ENCODE measurements at regions not wholly inside any gene's neighbourhood (a gene's known extent, or its start where the extent isn't known, plus 50 kb on each side); places are given as distances from the start of the nearest gene placed in this dataset.

DNA sequence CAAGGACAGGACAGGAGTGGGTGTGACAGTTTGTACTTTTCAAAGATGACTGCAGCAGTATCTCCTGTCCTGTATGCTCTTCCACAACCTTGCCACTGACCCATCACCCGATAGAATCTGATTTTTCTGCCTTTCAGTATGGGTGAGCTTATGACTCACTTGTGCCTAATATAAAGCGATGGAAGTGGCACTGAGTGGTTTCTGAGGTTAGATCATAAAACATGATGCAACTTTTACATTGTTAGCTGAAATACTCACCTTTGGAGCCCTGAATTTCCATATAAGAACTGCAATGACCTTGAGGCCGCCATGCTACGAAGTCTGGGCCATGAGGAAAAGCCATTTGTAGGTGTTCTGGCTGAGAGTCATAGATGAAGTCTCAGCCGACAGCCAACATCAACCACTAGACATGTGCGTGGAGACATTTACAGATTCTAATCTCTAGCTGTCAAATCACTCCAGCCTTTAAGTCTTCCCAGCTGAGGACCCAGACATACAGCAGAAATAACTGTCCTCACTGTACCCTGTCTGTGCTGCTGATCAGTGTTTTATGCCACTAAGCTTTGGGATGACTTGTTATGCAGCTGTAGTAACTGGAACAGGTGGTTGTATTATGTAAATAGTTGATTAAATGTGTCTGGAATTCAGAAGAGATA, 105.9 kb upstream of the ARHGAP20 start:
- no peak overlapping the region for H3K27ac ChIP-seq
- TF ChIP-seq, protein P1, sequence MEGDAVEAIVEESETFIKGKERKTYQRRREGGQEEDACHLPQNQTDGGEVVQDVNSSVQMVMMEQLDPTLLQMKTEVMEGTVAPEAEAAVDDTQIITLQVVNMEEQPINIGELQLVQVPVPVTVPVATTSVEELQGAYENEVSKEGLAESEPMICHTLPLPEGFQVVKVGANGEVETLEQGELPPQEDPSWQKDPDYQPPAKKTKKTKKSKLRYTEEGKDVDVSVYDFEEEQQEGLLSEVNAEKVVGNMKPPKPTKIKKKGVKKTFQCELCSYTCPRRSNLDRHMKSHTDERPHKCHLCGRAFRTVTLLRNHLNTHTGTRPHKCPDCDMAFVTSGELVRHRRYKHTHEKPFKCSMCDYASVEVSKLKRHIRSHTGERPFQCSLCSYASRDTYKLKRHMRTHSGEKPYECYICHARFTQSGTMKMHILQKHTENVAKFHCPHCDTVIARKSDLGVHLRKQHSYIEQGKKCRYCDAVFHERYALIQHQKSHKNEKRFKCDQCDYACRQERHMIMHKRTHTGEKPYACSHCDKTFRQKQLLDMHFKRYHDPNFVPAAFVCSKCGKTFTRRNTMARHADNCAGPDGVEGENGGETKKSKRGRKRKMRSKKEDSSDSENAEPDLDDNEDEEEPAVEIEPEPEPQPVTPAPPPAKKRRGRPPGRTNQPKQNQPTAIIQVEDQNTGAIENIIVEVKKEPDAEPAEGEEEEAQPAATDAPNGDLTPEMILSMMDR (IDR thresholded peaks at IDR 0.05), result no peak
- TF ChIP-seq POLR2A (IDR thresholded peaks at IDR 0.05), result no peak

DNA sequence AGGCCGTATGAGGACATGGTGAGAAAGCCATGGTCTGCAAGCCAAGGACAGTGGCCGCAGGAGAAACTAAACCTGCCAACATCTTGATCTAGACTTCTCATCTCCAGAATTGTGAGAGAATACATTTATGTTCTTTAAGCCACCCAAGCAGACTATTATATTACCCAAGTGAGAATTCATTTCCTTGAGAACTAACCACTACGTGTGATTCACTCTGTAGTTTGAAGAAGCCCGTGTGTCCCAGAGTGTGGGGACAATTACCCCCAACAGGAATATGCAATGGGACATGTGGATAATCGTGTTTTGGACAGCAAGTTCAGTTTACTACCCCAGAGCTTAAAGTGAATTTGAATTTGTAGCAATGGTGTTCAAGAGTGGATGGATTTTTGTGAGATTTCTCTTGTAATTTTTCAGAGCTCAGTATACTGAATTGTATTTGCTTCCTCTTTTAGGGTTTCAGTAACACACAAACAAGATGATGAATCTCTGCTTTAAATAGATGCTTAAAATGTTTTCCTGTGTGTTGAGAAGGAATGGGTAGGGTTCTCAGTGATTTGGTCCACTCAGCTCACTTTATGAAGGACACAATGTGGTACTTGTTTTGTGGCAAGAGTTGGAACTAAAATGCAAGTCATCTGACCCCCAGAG, 100.0 kb upstream of the ARHGAP20 start:
- Histone ChIP-seq H3K27ac (no peak overlapping the region), H3K9me3 (no peaks in the 10 kb centered on the region), H3K4me3 (no peak overlapping the region), H3K27me3 (no peaks in the 10 kb centered on the region), H3K4me1 (no peaks in the 10 kb centered on the region), H3K36me3 (no peaks in the 10 kb centered on the region)
- no peak for DNase-seq
- no peak for TF ChIP-seq POLR2A (IDR thresholded peaks at IDR 0.05)
- TF ChIP-seq, protein P1 (IDR thresholded peaks at IDR 0.05), result no peak

More for the DNA sequence above, 105.9 kb upstream of the ARHGAP20 start:
- Histone ChIP-seq H3K27me3 (no peaks in the 10 kb centered on the region), H3K4me1 (no peaks in the 10 kb centered on the region), H3K4me3 (no peak overlapping the region), H3K9me3 (no peaks in the 10 kb centered on the region), H3K36me3 (no peaks in the 10 kb centered on the region)
- no peak for DNase-seq

DNA sequence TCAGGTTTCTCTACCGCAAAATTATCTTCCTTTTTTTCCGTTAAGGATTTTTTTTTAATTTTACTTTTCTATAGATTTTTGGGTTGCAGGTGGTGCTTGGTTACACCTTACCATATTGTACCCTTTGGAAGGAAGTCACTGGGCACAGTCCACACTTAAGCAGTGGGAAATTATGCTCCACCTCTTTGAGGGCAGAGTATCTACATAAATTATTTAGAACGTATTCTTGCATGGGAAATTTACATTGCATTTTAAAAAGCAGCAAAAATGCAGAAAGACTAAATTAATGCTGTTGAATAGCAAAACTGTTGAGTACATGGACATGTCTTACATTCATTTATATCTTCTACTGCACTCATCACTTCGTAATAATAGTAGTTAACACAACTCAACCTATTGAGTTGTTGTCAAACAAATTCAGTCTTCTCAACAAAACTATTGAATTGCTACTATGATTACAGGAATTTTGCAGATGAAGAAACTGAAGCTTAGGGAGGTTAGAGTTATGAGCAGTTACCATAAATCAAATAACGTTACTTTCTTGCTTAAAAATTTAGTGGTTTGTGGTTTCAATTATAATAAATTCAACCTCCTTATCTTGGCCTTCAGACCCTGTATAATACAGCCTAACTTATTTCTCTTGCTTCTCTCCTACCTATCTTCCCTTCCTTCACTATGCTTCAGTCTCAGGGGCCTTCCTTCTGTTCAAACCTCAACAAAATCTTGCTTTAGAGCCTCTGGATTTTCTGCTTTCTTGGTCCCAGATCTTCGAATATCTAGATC, 97.4 kb upstream of the ARHGAP20 start:
- TF ChIP-seq, protein P1 (IDR thresholded peaks at IDR 0.05), result no peak
- no peak for TF ChIP-seq POLR2A (IDR thresholded peaks at IDR 0.05)
- H3K4me3 ChIP-seq, result no peak overlapping the region
- H3K27ac ChIP-seq, result no peak overlapping the region
- DNase-seq, result no peak
- no peaks in the 10 kb centered on the region for H3K36me3 ChIP-seq
- no peaks in the 10 kb centered on the region for H3K27me3 ChIP-seq
- no peaks in the 10 kb centered on the region for H3K9me3 ChIP-seq
- no peaks in the 10 kb centered on the region for H3K4me1 ChIP-seq

DNA sequence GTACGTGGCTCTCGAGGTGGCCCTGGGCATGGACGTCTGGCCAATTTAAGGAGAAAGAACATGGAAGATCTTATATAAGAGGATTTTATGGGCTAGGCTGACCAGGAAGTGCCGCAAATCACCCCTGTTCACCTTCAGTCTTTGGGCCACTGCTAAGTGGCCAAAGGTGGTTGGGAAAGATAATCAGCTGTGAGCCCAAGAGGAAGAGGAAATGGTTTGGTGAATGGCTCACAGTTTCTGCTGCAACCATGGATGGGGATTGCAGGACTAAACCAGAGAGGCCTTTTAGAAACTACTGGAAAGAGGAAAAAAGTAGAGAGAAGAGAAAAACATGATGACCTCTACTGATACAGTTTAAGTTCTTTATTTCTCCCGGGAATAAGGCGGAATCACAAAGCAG, 96.0 kb upstream of the ARHGAP20 start:
- no peak for DNase-seq
- Histone ChIP-seq H3K9me3 (no peaks in the 10 kb centered on the region), H3K27ac (no peak overlapping the region), H3K4me1 (no peaks in the 10 kb centered on the region), H3K4me3 (no peak overlapping the region), H3K27me3 (no peaks in the 10 kb centered on the region), H3K36me3 (no peaks in the 10 kb centered on the region)
- TF ChIP-seq, protein P1 (IDR thresholded peaks at IDR 0.05), result no peak
- no peak for TF ChIP-seq POLR2A (IDR thresholded peaks at IDR 0.05)

DNA sequence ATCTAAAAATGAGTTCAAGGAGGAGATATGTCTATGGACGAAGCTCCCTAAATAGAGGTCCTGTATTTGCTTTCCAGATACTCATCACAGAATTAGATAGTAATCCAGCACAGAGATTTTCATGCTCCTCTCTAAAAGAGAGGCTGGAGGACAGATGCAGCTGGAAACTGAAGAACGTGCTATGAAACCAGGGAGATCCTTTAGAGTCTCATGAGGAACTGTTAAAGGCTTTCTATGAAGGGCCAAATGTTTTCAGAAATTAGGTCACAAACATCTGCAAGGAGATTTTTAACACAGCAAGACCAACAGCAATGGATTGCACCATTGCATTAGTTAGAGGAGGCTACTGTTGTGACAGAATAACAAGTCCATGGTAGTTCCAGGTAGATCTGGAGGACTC, 95.6 kb upstream of the ARHGAP20 start:
- no peaks in the 10 kb centered on the region for H3K27me3 ChIP-seq
- no peaks in the 10 kb centered on the region for H3K36me3 ChIP-seq
- H3K4me3 ChIP-seq, result no peak overlapping the region
- H3K9me3 ChIP-seq, result no peaks in the 10 kb centered on the region
- no peaks in the 10 kb centered on the region for H3K4me1 ChIP-seq
- no peak overlapping the region for H3K27ac ChIP-seq
- TF ChIP-seq, protein P1 (IDR thresholded peaks at IDR 0.05), result no peak
- no peak for TF ChIP-seq POLR2A (IDR thresholded peaks at IDR 0.05)
- no peak for DNase-seq
